GM13977 (cell line): ENCODE measurements at regions not wholly inside any gene's neighbourhood (a gene's known extent, or its start where the extent isn't known, plus 50 kb on each side); places are given as distances from the start of the nearest gene placed in this dataset.

ENCODE experiments used
- DNase-seq: peaks from one replicate; pipeline ENCODE4 v3.0.0; 2012; ENCODE audit warnings: low spot score
- CTCF ChIP-seq: IDR thresholded peaks from 2 replicates; pipeline ENCODE4 v1.5.1; 2012; ENCODE audit warnings: mild to moderate bottlenecking, control low read depth; ENCODE audit not compliant: insufficient read depth; ENCODE audit errors: extremely low read depth, missing control alignments
- in situ Hi-C: fragments of 300-500 bp; cut with MboI; formaldehyde crosslinking; loops from one replicate; pipeline ENCODE4 v1.12.0; 2022; ENCODE audit warnings: low sequenced_read_pairs, low pct_unique_long_range_greater_than_20kb, mixed read lengths, inconsistent platforms; ENCODE audit not compliant: unreplicated experiment

GRCh38 chr11:70869054-70869453 lies 383.3 kb downstream of the SHANK2 start:
- in situ Hi-C loops = no loop called here
- TF ChIP-seq CTCF = no peak
- no peak for DNase-seq

DNA sequence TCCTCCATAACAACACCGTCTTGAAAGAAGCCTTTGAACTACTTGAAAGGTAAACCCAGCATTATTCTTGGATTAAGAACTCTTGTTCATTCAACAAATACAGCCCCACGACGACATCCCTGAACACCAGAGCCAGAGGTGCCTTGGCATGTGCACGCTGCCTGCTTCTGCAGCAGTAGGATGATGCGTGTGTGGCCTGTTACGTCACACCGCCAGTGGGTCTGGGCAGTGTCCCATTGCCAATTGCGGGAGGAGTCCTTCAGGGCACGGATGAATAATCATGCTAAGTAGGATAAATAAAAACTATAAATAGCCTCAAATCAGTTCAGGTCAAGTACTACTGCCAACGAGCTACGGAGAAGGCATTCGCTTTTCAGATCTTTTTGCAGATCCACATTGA lies 380.5 kb downstream of the SHANK2 start:
- DNase-seq = no peak
- no peak for TF ChIP-seq CTCF
- in situ Hi-C loops = no loop called here

GRCh38 chr11:70872299-70872698 lies 380.1 kb downstream of the SHANK2 start:
- DNase-seq = no peak
- in situ Hi-C loops = no loop called here

GRCh38 chr11:70872955-70873735 lies 379.2 kb downstream of the SHANK2 start:
- DNase-seq = no peak
- TF ChIP-seq CTCF = no peak
- in situ Hi-C loops = no loop called here

More at GRCh38 chr11:70872299-70872698, 380.1 kb downstream of the SHANK2 start:
- TF ChIP-seq CTCF = no peak

DNA sequence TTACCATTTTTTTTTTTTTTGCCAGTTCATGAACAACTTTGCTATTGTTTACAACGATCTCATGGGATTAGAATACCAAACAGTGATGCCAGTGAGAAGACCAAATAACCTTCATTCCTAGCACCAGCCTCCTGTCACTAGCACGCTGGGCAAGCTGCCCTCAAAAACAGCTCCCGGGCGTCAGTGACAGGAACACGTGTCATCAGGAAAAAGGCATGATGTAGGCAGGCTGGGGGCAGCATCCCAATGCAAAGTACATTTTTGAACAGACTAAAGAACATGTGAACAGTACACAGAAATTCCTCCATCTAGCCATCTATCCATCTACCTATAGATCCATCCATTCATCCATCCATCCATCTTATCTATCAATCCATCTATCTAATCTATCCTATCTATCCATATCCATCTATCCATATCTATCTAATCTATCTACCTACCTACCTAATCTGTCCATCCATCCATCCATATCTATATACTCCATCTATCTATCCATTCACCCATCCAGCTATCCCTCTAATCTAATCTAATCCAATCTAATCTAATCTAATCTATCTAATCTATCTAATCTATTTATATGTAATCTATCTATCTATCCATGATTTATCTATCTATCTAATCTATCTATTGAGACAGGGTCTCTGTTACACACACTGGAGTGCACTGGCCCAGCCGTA lies 378.5 kb downstream of the SHANK2 start:
- no peak for TF ChIP-seq CTCF
- no peak for DNase-seq
- in situ Hi-C loops = no loop called here

DNA sequence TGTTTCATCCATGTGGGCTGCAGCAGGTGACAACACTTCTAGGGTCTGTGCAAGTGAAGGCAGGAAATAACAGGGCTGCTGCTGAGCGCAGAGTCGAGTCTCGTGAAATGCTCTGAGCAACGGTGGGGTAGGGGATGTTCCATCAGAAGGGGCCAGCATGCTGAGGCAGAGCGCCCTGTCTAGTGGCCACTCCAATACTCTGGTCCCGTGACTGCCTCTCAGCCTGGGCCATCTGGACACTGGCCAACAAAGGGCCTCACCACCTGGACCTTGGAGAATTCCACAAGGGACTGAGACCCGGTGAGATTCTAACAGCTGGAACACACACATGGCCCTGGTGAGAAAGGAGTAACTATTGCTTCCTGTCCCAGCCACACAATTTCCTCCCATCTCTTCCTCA lies 375.7 kb downstream of the SHANK2 start:
- in situ Hi-C loops = no loop called here
- no peak for DNase-seq
- no peak for TF ChIP-seq CTCF
